GM23338 (cell line): ENCODE measurements at regions not wholly inside any gene's neighbourhood (a gene's known extent, or its start where the extent isn't known, plus 50 kb on each side); places are given as distances from the start of the nearest gene placed in this dataset.

Experiments
- ATAC-seq: fragments of 200-7000 bp; cut with Tn5 transposase; 3 replicates; pipeline ENCODE4 v1.9.1; 2020
- DNase-seq: peaks from one replicate; pipeline ENCODE4 v3.0.0-alpha.2; 2015; ENCODE audit warnings: low spot score
- H2AFZ ChIP-seq: fragments of 200-600 bp; sonication (generic); 2 replicates; pipeline ENCODE4 v1.8.0; 2016; ENCODE audit warnings: antibody characterized with exemption, mild to moderate bottlenecking, moderate library complexity
- H3F3A ChIP-seq: fragments of 200-600 bp; sonication (generic); replicated peaks from 2 replicates; pipeline ENCODE4 v1.8.0; 2017; ENCODE audit warnings: antibody characterized with exemption, mixed run types, low read depth
- H3K27ac ChIP-seq: fragments of 200-600 bp; sonication (generic); 2 replicates; pipeline ENCODE4 v1.6.1; 2016; ENCODE audit warnings: low read depth
- H3K27me3 ChIP-seq: fragments of 200-600 bp; sonication (generic); 2 replicates; pipeline ENCODE4 v1.8.0; 2016; ENCODE audit warnings: mild to moderate bottlenecking, mixed run types, moderate library complexity; ENCODE audit not compliant: insufficient read depth
- H3K36me3 ChIP-seq: fragments of 200-600 bp; sonication (generic); 2 replicates; pipeline ENCODE4 v1.8.0; 2016; ENCODE audit warnings: mild to moderate bottlenecking; ENCODE audit not compliant: insufficient read depth
- H3K4me1 ChIP-seq: fragments of 200-600 bp; sonication (generic); 2 replicates; pipeline ENCODE4 v1.8.0; 2016; ENCODE audit warnings: mild to moderate bottlenecking, moderate library complexity; ENCODE audit not compliant: insufficient read depth
- H3K4me2 ChIP-seq: fragments of 200-600 bp; sonication (generic); 2 replicates; pipeline ENCODE4 v1.7.1; 2017; ENCODE audit warnings: mixed run types
- H3K4me3 ChIP-seq: fragments of 200-600 bp; sonication (generic); 2 replicates; pipeline ENCODE4 v1.6.1; 2016; ENCODE audit warnings: mixed run types
- H3K79me2 ChIP-seq: fragments of 200-600 bp; sonication (generic); replicated peaks from 2 replicates; pipeline ENCODE4 v1.8.0; 2017; ENCODE audit warnings: mild to moderate bottlenecking; ENCODE audit not compliant: insufficient read depth
- H3K9me2 ChIP-seq: fragments of 200-600 bp; sonication (generic); 2 replicates; pipeline ENCODE4 v1.8.0; 2017; ENCODE audit not compliant: insufficient read depth
- H4K20me1 ChIP-seq: fragments of 200-600 bp; sonication (generic); replicated peaks from 2 replicates; pipeline ENCODE4 v1.8.0; 2017; ENCODE audit warnings: mild to moderate bottlenecking; ENCODE audit not compliant: insufficient read depth
- H3K27ac Mint-ChIP-seq: 2 replicates; pipeline ENCODE4 v1.8.0; 2020; ENCODE audit warnings: inconsistent platforms, mild to moderate bottlenecking, moderate library complexity, mixed read lengths
- H3K27me3 Mint-ChIP-seq: 3 replicates; pipeline ENCODE4 v1.8.0; 2022; ENCODE audit warnings: low read depth, mild to moderate bottlenecking, moderate library complexity, mixed read lengths, inconsistent platforms; ENCODE audit not compliant: insufficient read depth, poor library complexity
- H3K36me3 Mint-ChIP-seq: 3 replicates; pipeline ENCODE4 v1.8.0; 2021; ENCODE audit warnings: low read depth, mild to moderate bottlenecking, inconsistent platforms, moderate library complexity, mixed read lengths
- H3K4me1 Mint-ChIP-seq: 3 replicates; pipeline ENCODE4 v1.8.0; 2020; ENCODE audit warnings: mild to moderate bottlenecking, inconsistent platforms, mixed read lengths
- H3K4me3 Mint-ChIP-seq: 3 replicates; pipeline ENCODE4 v1.8.0; 2021; ENCODE audit warnings: moderate library complexity, mild to moderate bottlenecking, inconsistent platforms, mixed read lengths
- H3K9me3 Mint-ChIP-seq: 3 replicates; pipeline ENCODE4 v1.8.0; 2020; ENCODE audit warnings: moderate library complexity, mild to moderate bottlenecking, inconsistent platforms, mixed read lengths
- CREB1 ChIP-seq: fragments of 250-450 bp; sonication (Bioruptor Pico); IDR thresholded peaks from 2 replicates; pipeline ENCODE4 v1.5.0; 2020; ENCODE audit warnings: low read depth, mild to moderate bottlenecking, moderate library complexity
- CTCF ChIP-seq, 2 experiments: fragments of 200-600 bp in 1 of 2; sonication (generic) in 1 of 2; conservative IDR thresholded peaks; 2 replicates each; pipeline versions ENCODE4 v1.5.1 to v1.6.1; 2016 to 2017; ENCODE audit warnings: antibody characterized with exemption in 2 of 2, low read depth in 2 of 2, mild to moderate bottlenecking in 2 of 2, moderate library complexity in 1 of 2
- EZH2 ChIP-seq: fragments of 200-600 bp; sonication (generic); IDR thresholded peaks from one replicate; pipeline ENCODE4 v1.8.0; 2017; ENCODE audit warnings: antibody characterized with exemption, mild to moderate bottlenecking, low read depth; ENCODE audit not compliant: unreplicated experiment
- EZH2phosphoT487 ChIP-seq: fragments of 200-600 bp; sonication (generic); IDR thresholded peaks from one replicate; pipeline ENCODE4 v1.8.1; 2018; ENCODE audit warnings: antibody characterized with exemption; ENCODE audit not compliant: unreplicated experiment
- JUNB ChIP-seq: IDR thresholded peaks from one replicate; pipeline ENCODE4 v1.6.1; 2016; ENCODE audit warnings: antibody characterized with exemption; ENCODE audit not compliant: unreplicated experiment
- NANOG ChIP-seq: IDR thresholded peaks from 2 replicates; pipeline ENCODE4 v1.6.1; 2016; ENCODE audit warnings: antibody characterized with exemption, borderline replicate concordance
- POLR2AphosphoS5 ChIP-seq: IDR thresholded peaks from 2 replicates; pipeline ENCODE4 v1.6.1; 2016; ENCODE audit warnings: antibody characterized with exemption, low read depth
- STAT1 ChIP-seq: IDR thresholded peaks from one replicate; pipeline ENCODE4 v1.6.1; 2016; ENCODE audit warnings: antibody characterized with exemption; ENCODE audit not compliant: unreplicated experiment
- ZNF114 ChIP-seq: fragments of 250-450 bp; sonication (Bioruptor Pico); IDR thresholded peaks from 2 replicates; pipeline ENCODE4 v1.5.0; 2020; ENCODE audit warnings: mild to moderate bottlenecking, moderate library complexity
- TF ChIP-seq, protein P1 (sequence below): IDR thresholded peaks from 2 replicates; pipeline ENCODE4 v1.6.1; 2016; ENCODE audit warnings: antibody characterized with exemption
- TF ChIP-seq, protein P2 (sequence below): IDR thresholded peaks from one replicate; pipeline ENCODE4 v1.6.1; 2018; ENCODE audit warnings: antibody characterized with exemption; ENCODE audit not compliant: unreplicated experiment

DNA sequence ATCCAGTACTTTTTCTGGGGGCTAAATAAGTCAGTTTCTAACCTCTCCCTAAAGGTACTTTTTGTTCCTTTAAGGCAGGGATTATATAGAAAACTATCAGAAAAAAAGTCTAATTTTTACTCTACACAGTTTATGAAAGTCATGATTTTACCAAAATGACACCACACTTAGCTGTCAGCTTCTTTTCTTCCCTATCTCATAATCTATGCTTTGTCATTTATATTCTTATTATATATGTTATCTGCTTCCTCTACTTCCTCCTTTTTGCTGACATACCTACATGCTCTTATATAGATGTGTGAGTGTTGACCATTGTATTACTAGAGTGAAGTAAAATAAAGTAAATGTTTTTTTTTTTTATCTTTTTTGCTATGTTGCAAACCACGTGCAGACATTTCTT lies 203.9 kb upstream of the CHRM2 start:
- no peak for DNase-seq
- Histone ChIP-seq H4K20me1 (no peaks in the 10 kb centered on the region), H3K27ac (no peak overlapping the region), H3K27me3 (no peaks in the 10 kb centered on the region), H3F3A (no peaks in the 10 kb centered on the region), H3K36me3 (no peaks in the 10 kb centered on the region), H3K9me2 (no peaks in the 10 kb centered on the region), H2AFZ (no peak overlapping the region), H3K4me1 (no peaks in the 10 kb centered on the region), H3K4me2 (no peak overlapping the region), H3K4me3 (no peak overlapping the region), H3K79me2 (no peaks in the 10 kb centered on the region)
- Mint-ChIP-seq H3K27ac (no peak overlapping the region), H3K4me3 (no peak overlapping the region), H3K27me3 (peaks cover 2% of the 10 kb centered on the region), H3K9me3 (no peaks in the 10 kb centered on the region), H3K4me1 (no peaks in the 10 kb centered on the region), H3K36me3 (no peaks in the 10 kb centered on the region)
- TF ChIP-seq CREB1 (CRISPR knock-in tag), result no peak
- ATAC-seq, result no peak

DNA sequence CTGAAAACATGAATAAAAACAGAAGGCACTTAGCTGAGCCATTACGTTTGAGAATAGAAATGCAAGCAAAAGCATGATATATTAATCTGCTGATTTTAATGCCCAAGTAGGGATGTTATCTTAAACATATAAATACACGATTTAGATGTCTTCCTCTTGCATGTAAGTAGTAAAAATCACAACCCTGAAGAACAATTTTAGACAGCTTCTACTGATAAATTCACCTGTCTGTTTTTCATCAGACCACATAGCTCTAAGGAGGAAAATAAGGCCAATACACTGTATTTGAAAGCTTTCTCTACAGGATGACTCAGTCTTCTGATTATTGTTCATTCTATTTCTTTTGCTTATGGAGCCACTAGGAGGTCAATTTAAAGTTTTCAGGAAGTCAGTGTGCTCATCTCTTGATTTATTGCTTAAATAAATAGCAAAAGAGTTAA lies 210.9 kb upstream of the CHRM2 start:
- no peak overlapping the region for H3K27ac Mint-ChIP-seq
- peaks cover under 1% of the 10 kb centered on the region; the same call in 1 of the 3 replicates for H3K4me1 Mint-ChIP-seq
- peaks cover 3% of the 10 kb centered on the region; the same call in 1 of the 2 replicates for H3K4me1 ChIP-seq
- H2AFZ ChIP-seq, result no peak overlapping the region
- no peaks in the 10 kb centered on the region; the same call in 1 of the 2 replicates for H3K9me2 ChIP-seq
- H3K36me3 Mint-ChIP-seq, result no peaks in the 10 kb centered on the region
- H3F3A ChIP-seq, result no peaks in the 10 kb centered on the region
- no peaks in the 10 kb centered on the region for H3K9me3 Mint-ChIP-seq
- H3K4me3 ChIP-seq, result no peak overlapping the region
- H4K20me1 ChIP-seq, result no peaks in the 10 kb centered on the region
- DNase-seq, result no peak
- no peaks in the 10 kb centered on the region for H3K27me3 ChIP-seq
- no peak for ATAC-seq
- H3K79me2 ChIP-seq, result no peaks in the 10 kb centered on the region
- H3K27me3 Mint-ChIP-seq, result no peaks in the 10 kb centered on the region
- no peaks in the 10 kb centered on the region for H3K36me3 ChIP-seq
- H3K4me2 ChIP-seq, result no peak overlapping the region
- no peak overlapping the region for H3K4me3 Mint-ChIP-seq
- no peak overlapping the region for H3K27ac ChIP-seq
- TF ChIP-seq EZH2, result no peak
- no peak for TF ChIP-seq STAT1
- no peak for TF ChIP-seq ZNF114
- TF ChIP-seq, protein P1, sequence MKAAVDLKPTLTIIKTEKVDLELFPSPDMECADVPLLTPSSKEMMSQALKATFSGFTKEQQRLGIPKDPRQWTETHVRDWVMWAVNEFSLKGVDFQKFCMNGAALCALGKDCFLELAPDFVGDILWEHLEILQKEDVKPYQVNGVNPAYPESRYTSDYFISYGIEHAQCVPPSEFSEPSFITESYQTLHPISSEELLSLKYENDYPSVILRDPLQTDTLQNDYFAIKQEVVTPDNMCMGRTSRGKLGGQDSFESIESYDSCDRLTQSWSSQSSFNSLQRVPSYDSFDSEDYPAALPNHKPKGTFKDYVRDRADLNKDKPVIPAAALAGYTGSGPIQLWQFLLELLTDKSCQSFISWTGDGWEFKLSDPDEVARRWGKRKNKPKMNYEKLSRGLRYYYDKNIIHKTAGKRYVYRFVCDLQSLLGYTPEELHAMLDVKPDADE, result no peak
- no peak for TF ChIP-seq CTCF (conservative IDR thresholded peaks at IDR 0.05; ENCODE audit: low read depth in 2 of 2)
- TF ChIP-seq, protein P2, sequence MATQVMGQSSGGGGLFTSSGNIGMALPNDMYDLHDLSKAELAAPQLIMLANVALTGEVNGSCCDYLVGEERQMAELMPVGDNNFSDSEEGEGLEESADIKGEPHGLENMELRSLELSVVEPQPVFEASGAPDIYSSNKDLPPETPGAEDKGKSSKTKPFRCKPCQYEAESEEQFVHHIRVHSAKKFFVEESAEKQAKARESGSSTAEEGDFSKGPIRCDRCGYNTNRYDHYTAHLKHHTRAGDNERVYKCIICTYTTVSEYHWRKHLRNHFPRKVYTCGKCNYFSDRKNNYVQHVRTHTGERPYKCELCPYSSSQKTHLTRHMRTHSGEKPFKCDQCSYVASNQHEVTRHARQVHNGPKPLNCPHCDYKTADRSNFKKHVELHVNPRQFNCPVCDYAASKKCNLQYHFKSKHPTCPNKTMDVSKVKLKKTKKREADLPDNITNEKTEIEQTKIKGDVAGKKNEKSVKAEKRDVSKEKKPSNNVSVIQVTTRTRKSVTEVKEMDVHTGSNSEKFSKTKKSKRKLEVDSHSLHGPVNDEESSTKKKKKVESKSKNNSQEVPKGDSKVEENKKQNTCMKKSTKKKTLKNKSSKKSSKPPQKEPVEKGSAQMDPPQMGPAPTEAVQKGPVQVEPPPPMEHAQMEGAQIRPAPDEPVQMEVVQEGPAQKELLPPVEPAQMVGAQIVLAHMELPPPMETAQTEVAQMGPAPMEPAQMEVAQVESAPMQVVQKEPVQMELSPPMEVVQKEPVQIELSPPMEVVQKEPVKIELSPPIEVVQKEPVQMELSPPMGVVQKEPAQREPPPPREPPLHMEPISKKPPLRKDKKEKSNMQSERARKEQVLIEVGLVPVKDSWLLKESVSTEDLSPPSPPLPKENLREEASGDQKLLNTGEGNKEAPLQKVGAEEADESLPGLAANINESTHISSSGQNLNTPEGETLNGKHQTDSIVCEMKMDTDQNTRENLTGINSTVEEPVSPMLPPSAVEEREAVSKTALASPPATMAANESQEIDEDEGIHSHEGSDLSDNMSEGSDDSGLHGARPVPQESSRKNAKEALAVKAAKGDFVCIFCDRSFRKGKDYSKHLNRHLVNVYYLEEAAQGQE, result no peak
- TF ChIP-seq POLR2AphosphoS5, result no peak
- TF ChIP-seq JUNB, result no peak
- TF ChIP-seq CREB1 (CRISPR knock-in tag), result no peak
- TF ChIP-seq EZH2phosphoT487, result no peak
- no peak for TF ChIP-seq NANOG
